GM21515 (cell line): ENCODE measurements at regions not wholly inside any gene's neighbourhood (a gene's known extent, or its start where the extent isn't known, plus 50 kb on each side); places are given as distances from the start of the nearest gene placed in this dataset.

Experiments
- ATAC-seq: cut with Tn5 transposase; IDR thresholded peaks from one replicate; pipeline ENCODE4 v1.9.1; 2021; ENCODE audit not compliant: unreplicated experiment

GRCh38 chr5:71993600-71993999, 113.7 kb upstream of the MAP1B start:
- ATAC-seq = no peak

GRCh38 chr5:71996789-71997188, 110.5 kb upstream of the MAP1B start:
- no peak for ATAC-seq

- no peak for ATAC-seq
Measured at GRCh38 chr5:71998746-71999145, 108.5 kb upstream of the MAP1B start.

GRCh38 chr5:72000707-72001106, 106.6 kb upstream of the MAP1B start:
- no peak for ATAC-seq

GRCh38 chr5:72005671-72006070, 101.6 kb upstream of the MAP1B start:
- ATAC-seq = no peak

- no peak for ATAC-seq
Measured at GRCh38 chr5:72006361-72006760, 100.9 kb upstream of the MAP1B start.

- no peak for ATAC-seq
Measured at GRCh38 chr5:72007336-72008111, 99.8 kb upstream of the MAP1B start.

- no peak for ATAC-seq
Measured at GRCh38 chr5:72009280-72009679, 98.0 kb upstream of the MAP1B start.

GRCh38 chr5:72010430-72010829, 96.8 kb upstream of the MAP1B start:
- ATAC-seq = no peak

GRCh38 chr5:72012906-72013305, 94.4 kb upstream of the MAP1B start:
- no peak for ATAC-seq

GRCh38 chr5:72013766-72014624, 93.3 kb upstream of the MAP1B start:
- ATAC-seq = no peak

GRCh38 chr5:72015103-72015548, 92.1 kb upstream of the MAP1B start:
- no peak for ATAC-seq

- ATAC-seq = no peak
Measured at GRCh38 chr5:72018143-72018803, 89.0 kb upstream of the MAP1B start.

GRCh38 chr5:72020161-72020983, 86.9 kb upstream of the MAP1B start:
- ATAC-seq = no peak

GRCh38 chr5:72021651-72022357, 85.5 kb upstream of the MAP1B start:
- no peak for ATAC-seq

- no peak for ATAC-seq
Measured at GRCh38 chr5:72028382-72028781, 78.9 kb upstream of the MAP1B start.

GRCh38 chr5:72030237-72030636, 77.0 kb upstream of the MAP1B start:
- no peak for ATAC-seq

GRCh38 chr5:72032788-72033187, 74.5 kb upstream of the MAP1B start:
- ATAC-seq = no peak

GRCh38 chr5:72034770-72035169, 72.5 kb upstream of the MAP1B start:
- ATAC-seq = no peak

GRCh38 chr5:72035831-72036230, 71.4 kb upstream of the MAP1B start:
- ATAC-seq = no peak
